ENCODE measurements at regions not wholly inside any gene's neighbourhood (a gene's known extent, or its start where the extent isn't known, plus 50 kb on each side); places are given as distances from the start of the nearest gene placed in this dataset.
"Not testable (repeated sequence)": the region's sequence is repeated elsewhere in the genome, so short reads cannot be mapped to it uniquely, and the experiment has no call there.

GRCh38 chr1:47638713-47639112 lies 200.9 kb downstream of the FOXD2 start:
- DNase-seq, result no peak

GRCh38 chr1:47643306-47644211 lies 205.7 kb downstream of the FOXD2 start:
- DNase-seq, result no peak

GRCh38 chr1:47644212-47644573 lies 206.3 kb downstream of the FOXD2 start:
- DNase-seq, result no peak

- DNase-seq, result no peak
These were observed 207.3 kb downstream of the FOXD2 start for GRCh38 chr1:47645151-47645550.

GRCh38 chr1:47646676-47647075 lies 208.8 kb downstream of the FOXD2 start:
- no peak for DNase-seq

GRCh38 chr1:47647327-47647845 lies 209.5 kb downstream of the FOXD2 start:
- DNase-seq, result no peak

- DNase-seq, result no peak
These were observed 212.4 kb downstream of the FOXD2 start for GRCh38 chr1:47650205-47650604.

- DNase-seq, result no peak
These were observed 212.8 kb downstream of the FOXD2 start for GRCh38 chr1:47650611-47651010.

- no peak for DNase-seq
These were observed 213.7 kb downstream of the FOXD2 start for GRCh38 chr1:47651311-47652089.

GRCh38 chr1:47655521-47656300 lies 217.9 kb downstream of the FOXD2 start:
- no peak for DNase-seq

GRCh38 chr1:47656719-47657685 lies 219.2 kb downstream of the FOXD2 start:
- DNase-seq, result no peak

GRCh38 chr1:47658161-47658920 lies 220.5 kb downstream of the FOXD2 start:
- no peak for DNase-seq

GRCh38 chr1:47659146-47659545 lies 221.3 kb downstream of the FOXD2 start:
- no peak for DNase-seq

GRCh38 chr1:47660622-47661021 lies 222.8 kb downstream of the FOXD2 start:
- no peak for DNase-seq

GRCh38 chr1:47661040-47661439 lies 223.2 kb downstream of the FOXD2 start:
- DNase-seq, result no peak

GRCh38 chr1:47662068-47662467 lies 224.2 kb downstream of the FOXD2 start:
- no peak for DNase-seq

GRCh38 chr1:47663286-47663685 lies 225.4 kb downstream of the FOXD2 start:
- DNase-seq, result no peak

- no peak for DNase-seq
These were observed 226.5 kb downstream of the FOXD2 start for GRCh38 chr1:47664356-47664755.

GRCh38 chr1:47664896-47665295 lies 227.1 kb downstream of the FOXD2 start:
- DNase-seq, result not testable (repeated sequence)

- DNase-seq, result no peak
These were observed 231.3 kb downstream of the FOXD2 start for GRCh38 chr1:47669081-47669585.

GRCh38 chr1:47672622-47673021 lies 234.8 kb downstream of the FOXD2 start:
- DNase-seq, result no peak
